MV-4-11 (cell line): ENCODE measurements at regions not wholly inside any gene's neighbourhood (a gene's known extent, or its start where the extent isn't known, plus 50 kb on each side); places are given as distances from the start of the nearest gene placed in this dataset.
"Not testable (repeated sequence)": the region's sequence is repeated elsewhere in the genome, so short reads cannot be mapped to it uniquely, and the experiment has no call there.

Source experiments
- DNase-seq: peaks from one replicate; lab custom pipeline; 2025; lab: John Stamatoyannopoulos, UW

GRCh38 chr5:164980480-164980879, 1475.1 kb downstream of the MAT2B start:
- DNase-seq: no peak

GRCh38 chr5:164998142-164998541, 1492.7 kb downstream of the MAT2B start:
- DNase-seq: no peak

GRCh38 chr5:164998590-164998989, 1493.2 kb downstream of the MAT2B start:
- DNase-seq: no peak

GRCh38 chr5:165000479-165001190, 1495.2 kb downstream of the MAT2B start:
- no peak for DNase-seq

- DNase-seq: no peak
Measured at GRCh38 chr5:165003283-165003682, 1497.9 kb downstream of the MAT2B start.

GRCh38 chr5:165004175-165004574, 1498.8 kb downstream of the MAT2B start:
- no peak for DNase-seq

- DNase-seq: peak; percentile 90
Measured at GRCh38 chr5:165014439-165014838, 1509.0 kb downstream of the MAT2B start.

GRCh38 chr5:165015126-165015525, 1509.7 kb downstream of the MAT2B start:
- peak; percentile 79 for DNase-seq

- peak; percentile 43 for DNase-seq
Measured at GRCh38 chr5:165015547-165015946, 1510.1 kb downstream of the MAT2B start.

- DNase-seq: no peak
Measured at GRCh38 chr5:165026971-165027370, 1521.6 kb downstream of the MAT2B start.

GRCh38 chr5:165028356-165028755, 1522.9 kb downstream of the MAT2B start:
- no peak for DNase-seq

- peak; percentile 97 for DNase-seq
Measured at GRCh38 chr5:165029099-165029870, 1523.9 kb downstream of the MAT2B start.

- no peak for DNase-seq
Measured at GRCh38 chr5:165030971-165031370, 1525.6 kb downstream of the MAT2B start.

- DNase-seq: no peak
Measured at GRCh38 chr5:165031371-165031770, 1526.0 kb downstream of the MAT2B start.

GRCh38 chr5:165035520-165035919, 1530.1 kb downstream of the MAT2B start:
- DNase-seq: no peak

GRCh38 chr5:165039748-165040147, 1534.3 kb downstream of the MAT2B start:
- no peak for DNase-seq

GRCh38 chr5:165045941-165046340, 1540.5 kb downstream of the MAT2B start:
- DNase-seq: not testable (repeated sequence)

- DNase-seq: peak; percentile 67
Measured at GRCh38 chr5:165055476-165055875, 1550.1 kb downstream of the MAT2B start.

GRCh38 chr5:165057145-165057544, 1551.7 kb downstream of the MAT2B start:
- no peak for DNase-seq

GRCh38 chr5:165066751-165067385, 1561.4 kb downstream of the MAT2B start:
- DNase-seq: no peak

- peak; percentile 56 for DNase-seq
Measured at GRCh38 chr5:165076686-165077085, 1571.3 kb downstream of the MAT2B start.

- DNase-seq: no peak
Measured at GRCh38 chr5:165079389-165079788, 1574.0 kb downstream of the MAT2B start.

GRCh38 chr5:165083394-165083793, 1578.0 kb downstream of the MAT2B start:
- DNase-seq: no peak
